ENCODE measurements at regions not wholly inside any gene's neighbourhood (a gene's known extent, or its start where the extent isn't known, plus 50 kb on each side); places are given as distances from the start of the nearest gene placed in this dataset.
"Not testable (repeated sequence)": the region's sequence is repeated elsewhere in the genome, so short reads cannot be mapped to it uniquely, and the experiment has no call there.

- DNase-seq (no peak), ATAC-seq (peak in 1 of 2 donors; percentile 64)
- intact Hi-C loops (cut with DNase I) = loop anchor here in 1 of 2 donors (5.0 kb wide), 1 partner anchor 1234 kb away; no protein-coding TSS in a partner anchor
These were observed 121.9 kb upstream of the ZFP64 start for GRCh38 chr20:52313341-52313963.

- intact Hi-C loops (cut with DNase I) = loop anchor here in 1 of 2 donors (5.0 kb wide), 1 partner anchor 1235 kb away; no protein-coding TSS in a partner anchor
- DNase-seq = peak; percentile 19
- peak in 1 of 2 donors; percentile 58 for ATAC-seq
These were observed 120.7 kb upstream of the ZFP64 start for GRCh38 chr20:52312132-52312729.

- no peak for ATAC-seq
- intact Hi-C loops (cut with DNase I) = loop anchor here in 1 of 2 donors (5.0 kb wide), 1 partner anchor 1236 kb away; no protein-coding TSS in a partner anchor
- no peak for DNase-seq
These were observed 119.7 kb upstream of the ZFP64 start for GRCh38 chr20:52311209-52311794.

- ATAC-seq (no peak), DNase-seq (no peak)
- intact Hi-C loops (cut with DNase I) = no loop called here
These were observed 117.6 kb upstream of the ZFP64 start for GRCh38 chr20:52309181-52309580.

GRCh38 chr20:52306477-52306876 is 114.9 kb upstream of the ZFP64 start:
- no peak for ATAC-seq
- intact Hi-C loops (cut with DNase I) = no loop called here
- DNase-seq = no peak

- DNase-seq = no peak
- no peak for ATAC-seq
- intact Hi-C loops (cut with DNase I) = no loop called here
These were observed 114.3 kb upstream of the ZFP64 start for GRCh38 chr20:52305858-52306257.

GRCh38 chr20:52305024-52305645 is 113.6 kb upstream of the ZFP64 start:
- ATAC-seq = no peak
- intact Hi-C loops (cut with DNase I) = no loop called here
- no peak for DNase-seq

- no peak for DNase-seq
- intact Hi-C loops (cut with DNase I) = no loop called here
- no peak for ATAC-seq
These were observed 111.8 kb upstream of the ZFP64 start for GRCh38 chr20:52303281-52303950.

- ATAC-seq = no peak
- no peak for DNase-seq
- intact Hi-C loops (cut with DNase I) = no loop called here
These were observed 111.2 kb upstream of the ZFP64 start for GRCh38 chr20:52302736-52303135.

GRCh38 chr20:52302051-52302450 is 110.5 kb upstream of the ZFP64 start:
- ATAC-seq; DNase-seq; intact Hi-C loops (cut with DNase I): not testable (repeated sequence)

GRCh38 chr20:52295556-52295955 is 104.0 kb upstream of the ZFP64 start:
- intact Hi-C loops (cut with DNase I) = no loop called here
- ATAC-seq = no peak
- no peak for DNase-seq

- DNase-seq = no peak
- ATAC-seq = no peak
- intact Hi-C loops (cut with DNase I) = no loop called here
These were observed 102.6 kb upstream of the ZFP64 start for GRCh38 chr20:52294106-52294628.

GRCh38 chr20:52291109-52291508 is 99.5 kb upstream of the ZFP64 start:
- ATAC-seq (no peak), DNase-seq (no peak)
- intact Hi-C loops (cut with DNase I) = no loop called here

GRCh38 chr20:52290569-52290968 is 99.0 kb upstream of the ZFP64 start:
- ATAC-seq (no peak), DNase-seq (no peak)
- intact Hi-C loops (cut with DNase I) = no loop called here

GRCh38 chr20:52289956-52290565 is 98.5 kb upstream of the ZFP64 start:
- intact Hi-C loops (cut with DNase I) = no loop called here
- ATAC-seq (no peak), DNase-seq (no peak)

- DNase-seq (no peak), ATAC-seq (no peak)
- intact Hi-C loops (cut with DNase I) = no loop called here
These were observed 88.8 kb upstream of the ZFP64 start for GRCh38 chr20:52280407-52280806.

GRCh38 chr20:52279706-52280105 is 88.1 kb upstream of the ZFP64 start:
- DNase-seq = no peak
- intact Hi-C loops (cut with DNase I) = no loop called here

GRCh38 chr20:52275181-52275691 is 83.7 kb upstream of the ZFP64 start:
- ATAC-seq (no peak), DNase-seq (no peak)
- intact Hi-C loops (cut with DNase I) = no loop called here

More at GRCh38 chr20:52279706-52280105, 88.1 kb upstream of the ZFP64 start:
- ATAC-seq = no peak

- intact Hi-C loops (cut with DNase I) = no loop called here
- DNase-seq (no peak), ATAC-seq (no peak)
These were observed 79.1 kb upstream of the ZFP64 start for GRCh38 chr20:52270696-52271095.

Data from left cardiac atrium (tissue), 4 donors.